NOMO-1 treated with DMSO at 0.1 percent for 48 hours (cell line): ENCODE measurements at regions not wholly inside any gene's neighbourhood (a gene's known extent, or its start where the extent isn't known, plus 50 kb on each side); places are given as distances from the start of the nearest gene placed in this dataset.

Source experiments
- DNase-seq: peaks from one replicate; lab custom pipeline; 2025; ENCODE audit not compliant: unreplicated experiment; lab: John Stamatoyannopoulos, UW

GRCh38 chr3:170734043-170734734 lies 135.8 kb downstream of the RPL22L1 start:
- no peak for DNase-seq

DNA sequence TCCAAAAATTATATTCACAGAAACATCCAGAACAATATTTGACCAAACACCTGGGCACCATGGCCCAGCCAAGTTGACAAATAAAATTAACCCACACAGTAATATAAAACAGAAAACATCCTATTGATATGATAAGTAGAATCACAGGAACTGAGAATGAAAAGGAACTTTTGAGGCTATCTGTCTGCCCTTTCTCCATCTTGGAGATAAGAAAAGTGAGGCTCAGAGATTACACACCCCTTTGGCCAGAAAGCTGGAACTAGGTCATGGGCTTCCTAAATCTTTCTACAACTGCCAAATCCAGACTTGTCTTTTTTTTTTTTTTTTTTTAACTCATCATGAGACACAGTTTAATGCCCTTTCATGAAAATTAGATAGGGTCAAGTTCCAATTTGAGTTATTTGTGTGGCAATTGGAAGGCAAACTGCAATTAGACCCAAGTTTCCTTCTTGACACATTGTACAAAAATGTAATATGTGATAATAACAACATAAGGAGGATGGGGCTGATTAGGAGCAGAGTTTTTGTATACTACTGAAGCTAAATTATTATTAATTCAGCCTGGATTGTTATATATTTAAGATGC lies 137.2 kb downstream of the RPL22L1 start:
- no peak for DNase-seq

- DNase-seq, result no peak
Measured at GRCh38 chr3:170731281-170731680, 138.7 kb downstream of the RPL22L1 start.

DNA sequence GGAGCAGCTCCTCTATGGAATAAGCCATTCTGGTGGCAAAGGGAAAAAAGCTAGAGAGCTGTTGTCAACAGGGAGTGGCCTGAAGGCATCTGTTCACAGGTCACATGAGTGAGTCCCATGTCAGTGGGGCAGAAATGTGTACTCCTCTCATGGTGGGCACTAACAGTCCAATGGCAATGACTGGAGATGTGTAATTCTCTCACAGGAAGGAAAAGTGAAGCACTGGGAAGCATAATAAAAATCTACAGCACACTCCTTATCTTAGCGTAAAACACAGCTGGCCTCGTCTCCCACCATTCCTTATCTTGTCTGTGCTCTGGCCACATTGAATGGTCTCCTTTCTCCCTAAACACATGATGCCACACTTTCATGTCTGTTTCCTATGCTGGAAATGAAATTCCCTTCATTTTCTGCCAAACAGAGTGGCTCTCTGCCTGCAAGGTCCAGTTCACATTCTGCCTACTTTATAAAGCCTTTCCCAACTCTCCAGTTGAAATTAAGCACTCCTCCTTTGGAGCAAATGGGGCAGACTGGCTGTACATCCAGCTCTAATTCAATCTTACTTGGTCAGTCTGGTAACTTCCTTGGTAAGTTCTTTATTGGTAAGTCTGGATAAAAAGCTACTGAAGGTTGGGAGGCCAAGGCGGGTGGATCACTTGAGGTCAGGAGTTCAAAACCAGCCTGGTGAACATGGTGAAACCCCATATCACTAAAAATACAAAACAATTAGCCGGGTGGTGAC lies 139.8 kb downstream of the RPL22L1 start:
- DNase-seq, result no peak

- no peak for DNase-seq
Measured at GRCh38 chr3:170728181-170728580, 141.8 kb downstream of the RPL22L1 start.

DNA sequence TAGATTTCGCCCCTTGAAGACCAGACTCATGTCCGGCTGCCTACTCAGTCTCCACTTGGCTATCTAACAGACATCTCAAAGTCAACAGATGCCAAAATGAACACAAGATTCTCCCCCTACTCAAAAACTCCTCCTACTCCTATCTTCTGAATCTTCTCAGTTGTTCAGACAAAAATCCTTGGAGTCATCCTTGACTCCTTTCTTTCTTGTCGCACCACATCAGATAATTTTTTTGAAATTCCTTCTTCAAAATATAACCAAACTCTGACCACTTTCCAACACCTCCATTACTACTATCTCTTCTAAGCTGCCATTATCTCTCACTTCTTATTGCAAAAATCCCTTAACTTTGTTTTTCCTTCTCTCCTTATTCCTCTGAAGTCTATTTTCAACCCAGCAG lies 141.9 kb upstream of the SLC7A14 start:
- DNase-seq, result no peak

DNA sequence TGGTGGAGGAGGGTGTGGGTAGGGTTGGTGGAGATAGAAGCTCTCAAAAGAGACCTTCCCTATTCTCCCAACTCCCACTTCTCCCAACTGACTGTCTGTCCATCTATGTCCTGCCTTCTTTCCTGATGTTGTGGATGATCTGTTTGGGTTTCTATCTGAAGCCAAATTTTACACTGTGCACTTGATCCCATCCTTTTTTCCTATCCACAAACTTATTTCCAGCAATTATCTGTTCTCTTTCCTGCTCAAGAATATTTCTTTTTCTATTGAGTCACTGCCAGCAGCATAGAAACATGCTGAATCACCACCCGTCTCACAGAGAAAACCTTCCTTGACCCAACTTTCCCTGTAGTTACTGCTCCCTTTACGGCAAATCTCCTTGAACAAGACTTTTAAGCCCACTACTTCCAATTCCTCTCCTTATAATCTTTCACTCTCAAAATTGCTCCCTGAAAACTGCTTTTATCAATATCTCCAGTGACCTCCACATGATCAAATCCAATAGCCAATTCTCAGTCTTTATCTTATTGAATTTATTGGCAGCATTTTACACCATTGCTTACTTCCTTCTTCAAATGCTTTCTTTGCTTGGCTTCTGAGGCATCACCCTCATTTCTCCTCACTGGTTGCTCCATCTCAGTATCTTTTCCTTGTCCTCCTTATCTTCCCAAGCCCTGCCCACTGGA lies 141.2 kb upstream of the SLC7A14 start:
- peak; percentile 40 for DNase-seq

GRCh38 chr3:170725285-170725731 lies 139.4 kb upstream of the SLC7A14 start:
- peak; percentile 19 for DNase-seq

GRCh38 chr3:170724599-170725280 lies 138.9 kb upstream of the SLC7A14 start:
- DNase-seq, result peak; percentile 51

- no peak for DNase-seq
Measured at GRCh38 chr3:170723241-170723640, 137.4 kb upstream of the SLC7A14 start.

GRCh38 chr3:170721563-170721962 lies 135.7 kb upstream of the SLC7A14 start:
- no peak for DNase-seq

DNA sequence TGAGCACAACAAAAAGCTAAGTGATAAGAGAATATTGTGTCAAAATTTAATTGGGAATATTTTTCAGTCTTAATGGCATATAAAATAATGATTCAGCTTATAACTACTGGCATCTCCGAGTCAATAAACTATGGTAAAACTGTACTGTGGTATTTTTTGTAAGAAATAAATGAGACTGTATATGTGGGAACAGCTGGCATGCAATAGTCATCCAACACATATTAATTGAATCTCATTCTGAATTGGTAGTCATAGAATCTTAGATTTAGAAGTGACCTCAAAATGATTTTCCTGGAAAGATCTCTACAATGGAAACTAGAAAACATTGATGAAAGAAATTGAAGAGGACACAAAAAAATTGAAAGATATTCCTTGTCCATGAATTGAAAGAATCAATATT lies 133.4 kb upstream of the SLC7A14 start:
- no peak for DNase-seq

DNA sequence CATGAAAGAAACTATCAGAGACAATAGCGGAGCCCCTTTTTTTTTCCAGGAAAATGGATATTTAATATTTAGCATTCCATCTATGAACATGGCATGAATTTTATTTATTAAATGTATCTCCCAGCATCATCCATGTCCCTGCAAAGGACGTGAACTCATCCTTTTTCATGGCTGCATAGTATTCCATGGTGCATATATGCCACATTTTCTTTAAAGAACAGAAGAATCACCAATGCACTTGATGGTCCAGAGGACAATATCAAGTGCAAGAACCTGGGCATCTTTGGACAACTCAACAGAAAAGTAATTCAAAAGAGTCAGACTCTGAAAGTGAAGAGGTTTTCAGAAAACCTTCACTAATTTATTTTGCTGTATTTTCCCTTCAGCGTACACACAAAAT lies 133.0 kb upstream of the SLC7A14 start:
- DNase-seq, result no peak

- no peak for DNase-seq
Measured at GRCh38 chr3:170717410-170718402, 131.8 kb upstream of the SLC7A14 start.

DNA sequence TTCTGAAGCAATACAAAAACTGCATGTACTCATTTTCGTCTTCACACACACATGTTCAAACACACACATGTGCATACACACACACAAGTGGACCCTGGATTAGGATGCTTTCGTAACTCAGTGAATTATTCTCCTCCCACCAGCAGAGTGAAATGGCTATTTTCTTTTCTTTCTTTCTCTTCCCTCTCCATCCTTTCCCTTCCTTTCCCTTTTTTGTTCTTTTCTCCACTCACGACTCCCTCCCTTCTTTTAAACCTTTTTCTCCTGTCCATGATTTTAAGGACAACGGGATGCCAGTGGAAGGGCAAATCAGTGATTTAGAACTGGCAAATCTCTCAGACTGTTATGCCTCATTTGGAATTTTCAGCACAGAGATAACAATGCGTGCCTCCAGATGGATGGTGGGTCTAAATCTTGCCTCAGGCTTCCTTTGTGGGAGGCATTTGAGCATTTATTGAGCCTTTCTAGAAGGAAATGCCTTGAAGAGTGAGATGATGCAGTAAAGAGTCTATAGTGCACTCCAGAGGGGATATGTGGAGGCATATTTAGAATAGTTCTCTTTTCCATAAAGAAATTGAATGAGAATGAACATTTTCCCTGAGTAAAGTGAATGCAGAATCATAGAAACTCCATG lies 130.4 kb upstream of the SLC7A14 start:
- no peak for DNase-seq

DNA sequence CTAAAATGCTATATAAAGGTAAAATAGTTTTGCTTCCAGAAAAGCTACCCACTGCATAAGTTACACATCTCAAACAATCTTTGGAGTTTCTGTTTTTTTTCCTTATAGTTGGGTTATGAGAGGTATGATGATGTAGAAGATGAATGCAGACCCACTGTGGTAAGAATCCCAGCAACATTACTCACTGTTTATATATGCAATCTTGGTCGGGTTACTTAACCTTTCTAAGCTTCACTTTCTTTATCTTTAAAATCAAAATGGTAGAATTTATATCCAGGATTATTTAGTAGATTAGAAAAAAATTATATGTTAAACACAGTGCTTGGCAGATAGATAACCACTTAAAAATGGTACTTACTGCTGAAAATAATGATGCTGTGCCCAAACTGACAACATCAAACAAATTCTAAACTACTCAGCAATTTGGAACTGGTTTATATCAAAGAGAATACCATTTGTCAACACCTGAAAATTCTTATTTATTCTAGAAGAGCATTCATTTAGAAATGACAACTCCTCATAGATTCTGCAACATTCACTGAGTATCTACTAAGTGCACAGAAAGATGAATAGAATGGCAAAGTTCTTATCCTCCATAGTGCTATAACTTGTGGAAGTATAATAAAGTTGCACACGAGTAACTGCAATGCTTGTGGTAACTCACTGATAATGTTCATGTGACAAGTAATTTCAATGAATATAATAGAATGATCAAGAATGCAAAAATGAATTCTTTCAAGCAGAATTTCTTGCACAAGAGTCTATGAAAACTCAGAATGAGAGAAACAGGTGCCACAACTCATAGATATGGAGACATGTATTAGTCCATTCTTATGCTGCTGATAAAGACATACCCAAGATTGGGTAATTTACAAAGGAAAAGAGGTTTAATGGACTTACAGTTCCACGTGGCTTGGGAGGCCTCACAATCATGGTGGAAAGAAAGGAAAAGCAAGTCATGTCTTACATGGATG lies 129.0 kb upstream of the SLC7A14 start:
- DNase-seq, result no peak

GRCh38 chr3:170714122-170714521 lies 128.2 kb upstream of the SLC7A14 start:
- no peak for DNase-seq

DNA sequence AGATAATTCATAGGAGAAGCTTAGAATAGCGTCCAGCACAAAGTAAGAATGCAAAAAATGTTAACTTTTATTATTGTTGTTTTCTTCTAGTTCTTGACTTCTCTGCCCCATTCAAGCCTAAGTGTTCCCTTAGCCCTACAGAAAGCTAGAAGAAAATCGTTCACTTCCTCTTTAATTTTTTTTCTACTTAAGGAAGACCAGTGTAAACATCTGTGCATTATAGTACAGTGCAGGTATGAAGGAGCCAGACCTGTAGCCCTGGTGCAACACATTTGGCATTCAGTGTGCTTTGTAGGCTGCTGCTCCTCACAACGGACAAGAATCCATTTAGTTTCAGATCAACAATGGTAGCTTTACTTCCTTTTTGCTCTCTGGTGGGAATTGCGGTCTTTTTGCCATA lies 127.8 kb upstream of the SLC7A14 start:
- peak; percentile 8 for DNase-seq
